ENCODE measurements at regions not wholly inside any gene's neighbourhood (a gene's known extent, or its start where the extent isn't known, plus 50 kb on each side); places are given as distances from the start of the nearest gene placed in this dataset.

DNA sequence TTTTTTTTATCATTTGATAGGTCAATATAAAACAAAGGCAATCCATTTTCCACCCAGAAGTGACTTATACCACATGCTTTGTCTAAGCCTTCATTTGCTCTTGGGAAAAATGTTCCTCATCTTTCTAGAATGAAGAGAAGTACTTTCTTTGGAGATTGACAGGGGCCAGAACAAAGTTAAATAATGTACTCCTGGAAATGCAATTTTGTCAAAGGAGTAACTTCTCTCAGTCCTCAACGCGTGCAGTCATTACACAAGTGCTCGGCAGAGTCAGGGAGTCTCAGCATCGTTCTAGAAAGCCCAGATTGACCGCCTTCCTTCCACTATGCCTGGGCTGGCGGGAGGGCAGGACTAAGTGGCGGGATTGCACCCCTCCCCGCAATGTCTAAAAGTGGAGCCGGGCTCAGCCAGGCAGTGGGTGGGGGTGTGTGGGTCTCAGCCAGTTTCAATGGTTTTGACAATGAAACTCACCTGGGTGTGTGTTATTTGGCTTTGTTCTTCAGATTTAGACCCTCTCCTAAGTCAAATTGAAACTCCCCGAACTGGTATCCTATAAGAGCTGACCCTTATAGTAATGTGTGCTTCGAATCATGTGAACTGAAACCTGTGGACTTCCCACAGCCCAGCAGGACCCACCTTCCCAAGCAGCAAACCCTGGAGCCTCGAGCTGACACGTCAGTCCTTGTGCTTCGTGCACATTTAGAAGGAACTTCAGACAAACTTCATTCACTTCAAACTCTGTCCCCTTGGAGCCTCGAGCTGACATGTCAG lies 63.2 kb upstream of the DUSP22 start:
- TF ChIP-seq POLR2AphosphoS5 (IDR thresholded peaks at IDR 0.05) (peak in 1 of 3 donors; percentile 18), POLR2A (IDR thresholded peaks at IDR 0.05) (no peak)
- TF ChIP-seq, protein P1, sequence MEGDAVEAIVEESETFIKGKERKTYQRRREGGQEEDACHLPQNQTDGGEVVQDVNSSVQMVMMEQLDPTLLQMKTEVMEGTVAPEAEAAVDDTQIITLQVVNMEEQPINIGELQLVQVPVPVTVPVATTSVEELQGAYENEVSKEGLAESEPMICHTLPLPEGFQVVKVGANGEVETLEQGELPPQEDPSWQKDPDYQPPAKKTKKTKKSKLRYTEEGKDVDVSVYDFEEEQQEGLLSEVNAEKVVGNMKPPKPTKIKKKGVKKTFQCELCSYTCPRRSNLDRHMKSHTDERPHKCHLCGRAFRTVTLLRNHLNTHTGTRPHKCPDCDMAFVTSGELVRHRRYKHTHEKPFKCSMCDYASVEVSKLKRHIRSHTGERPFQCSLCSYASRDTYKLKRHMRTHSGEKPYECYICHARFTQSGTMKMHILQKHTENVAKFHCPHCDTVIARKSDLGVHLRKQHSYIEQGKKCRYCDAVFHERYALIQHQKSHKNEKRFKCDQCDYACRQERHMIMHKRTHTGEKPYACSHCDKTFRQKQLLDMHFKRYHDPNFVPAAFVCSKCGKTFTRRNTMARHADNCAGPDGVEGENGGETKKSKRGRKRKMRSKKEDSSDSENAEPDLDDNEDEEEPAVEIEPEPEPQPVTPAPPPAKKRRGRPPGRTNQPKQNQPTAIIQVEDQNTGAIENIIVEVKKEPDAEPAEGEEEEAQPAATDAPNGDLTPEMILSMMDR (IDR thresholded peaks at IDR 0.05 in 8 of 11, conservative IDR thresholded peaks at IDR 0.05 in 3 of 11), result no peak
